HG02981 (cell line): ENCODE measurements at regions not wholly inside any gene's neighbourhood (a gene's known extent, or its start where the extent isn't known, plus 50 kb on each side); places are given as distances from the start of the nearest gene placed in this dataset.

Experiments
- ATAC-seq: cut with Tn5 transposase; IDR thresholded peaks from one replicate; pipeline ENCODE4 v1.9.1; 2021; ENCODE audit warnings: mild to moderate bottlenecking, moderate library complexity; ENCODE audit not compliant: unreplicated experiment

DNA sequence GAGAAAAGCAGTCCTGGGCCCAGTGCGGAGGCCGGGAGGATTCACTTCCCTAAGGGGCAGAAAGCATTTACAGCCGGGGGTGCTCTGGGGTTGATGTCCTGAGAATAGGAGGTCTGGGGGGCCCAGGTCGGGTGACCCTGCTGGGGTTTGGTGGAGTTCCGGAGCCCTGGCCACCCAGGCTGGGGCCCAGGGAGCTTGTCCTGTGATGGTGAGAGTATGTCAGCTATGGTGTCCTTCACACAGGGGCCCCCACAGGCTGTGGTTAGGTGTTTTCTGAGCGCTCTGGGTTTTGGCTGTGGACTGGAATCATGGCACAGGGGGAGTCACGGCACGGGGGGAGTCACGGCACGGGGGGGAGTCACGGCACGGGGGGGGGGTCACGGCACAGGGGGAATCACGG, 54.5 kb upstream of the TMEM18 start:
- no peak for ATAC-seq

DNA sequence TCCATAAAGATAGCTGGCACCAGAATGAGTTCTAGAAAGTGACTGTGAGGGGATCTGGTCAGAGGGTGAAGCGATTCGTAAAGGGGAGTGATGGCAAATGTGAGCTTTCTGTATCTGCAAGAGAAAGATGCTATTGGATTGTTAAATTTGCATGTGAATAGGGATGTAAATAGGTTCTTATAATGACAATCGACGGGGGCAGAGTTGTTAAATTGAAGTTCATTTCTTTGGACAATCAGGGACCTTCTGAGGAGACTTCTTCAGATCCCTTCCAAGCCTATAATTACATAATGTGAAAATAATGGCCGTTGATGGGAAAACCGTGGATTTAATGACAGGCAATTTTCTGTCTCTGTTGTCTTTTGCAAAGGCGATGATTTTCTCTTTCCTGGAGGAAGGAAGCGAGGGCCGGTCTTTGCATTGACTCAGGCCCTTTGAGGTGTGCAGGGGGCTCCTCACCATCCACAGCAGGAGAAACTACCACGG, 52.2 kb upstream of the TMEM18 start:
- no peak for ATAC-seq

DNA sequence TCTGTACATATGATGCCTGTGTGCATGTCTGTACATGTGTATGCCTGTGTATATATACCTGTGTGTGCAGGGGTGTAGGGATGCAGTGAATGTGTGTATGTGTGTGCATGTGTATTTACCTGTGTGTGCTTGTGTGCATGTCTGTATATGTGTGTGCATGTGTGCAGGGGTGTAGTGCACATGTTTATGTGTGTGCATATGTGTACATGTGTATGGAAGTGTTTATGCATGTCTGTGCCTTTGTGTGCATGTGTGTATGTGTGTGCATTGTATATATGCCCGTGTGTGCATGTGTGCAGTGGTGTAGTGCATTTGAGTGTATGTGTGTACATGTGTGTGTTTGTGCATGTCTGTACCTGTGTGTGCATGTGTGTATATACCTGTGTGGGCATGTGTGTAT, 51.0 kb upstream of the TMEM18 start:
- ATAC-seq = no peak

GRCh38 chr2:727071-727470, 49.9 kb upstream of the TMEM18 start:
- peak; percentile 90 for ATAC-seq
